GM20000 (cell line): ENCODE measurements at regions not wholly inside any gene's neighbourhood (a gene's known extent, or its start where the extent isn't known, plus 50 kb on each side); places are given as distances from the start of the nearest gene placed in this dataset.

Experiments used
- DNase-seq: peaks from one replicate; pipeline ENCODE4 v3.0.0; 2012; ENCODE audit warnings: low spot score
- TF ChIP-seq, protein P1 (sequence below): IDR thresholded peaks from 2 replicates; pipeline ENCODE4 v1.5.1; 2012; ENCODE audit warnings: mild to moderate bottlenecking, control low read depth; ENCODE audit errors: extremely low read depth, missing control alignments

GRCh38 chr18:28236487-28236886, 59.6 kb upstream of the CDH2 start:
- TF ChIP-seq, protein P1, sequence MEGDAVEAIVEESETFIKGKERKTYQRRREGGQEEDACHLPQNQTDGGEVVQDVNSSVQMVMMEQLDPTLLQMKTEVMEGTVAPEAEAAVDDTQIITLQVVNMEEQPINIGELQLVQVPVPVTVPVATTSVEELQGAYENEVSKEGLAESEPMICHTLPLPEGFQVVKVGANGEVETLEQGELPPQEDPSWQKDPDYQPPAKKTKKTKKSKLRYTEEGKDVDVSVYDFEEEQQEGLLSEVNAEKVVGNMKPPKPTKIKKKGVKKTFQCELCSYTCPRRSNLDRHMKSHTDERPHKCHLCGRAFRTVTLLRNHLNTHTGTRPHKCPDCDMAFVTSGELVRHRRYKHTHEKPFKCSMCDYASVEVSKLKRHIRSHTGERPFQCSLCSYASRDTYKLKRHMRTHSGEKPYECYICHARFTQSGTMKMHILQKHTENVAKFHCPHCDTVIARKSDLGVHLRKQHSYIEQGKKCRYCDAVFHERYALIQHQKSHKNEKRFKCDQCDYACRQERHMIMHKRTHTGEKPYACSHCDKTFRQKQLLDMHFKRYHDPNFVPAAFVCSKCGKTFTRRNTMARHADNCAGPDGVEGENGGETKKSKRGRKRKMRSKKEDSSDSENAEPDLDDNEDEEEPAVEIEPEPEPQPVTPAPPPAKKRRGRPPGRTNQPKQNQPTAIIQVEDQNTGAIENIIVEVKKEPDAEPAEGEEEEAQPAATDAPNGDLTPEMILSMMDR: no peak

More at GRCh38 chr18:28236487-28236886, 59.6 kb upstream of the CDH2 start:
- no peak for DNase-seq
